Activated CD4-positive, alpha-beta T cell treated with anti-CD3 and anti-CD28 coated beads, Interleukin-2, amount 10 ng/mL, durations not matched to agents 7 days and 5 days (primary cell): ENCODE measurements at regions not wholly inside any gene's neighbourhood (a gene's known extent, or its start where the extent isn't known, plus 50 kb on each side); places are given as distances from the start of the nearest gene placed in this dataset.

Experiments
- CTCF ChIA-PET: fragments of 350-600 bp; sonication (Branson Sonifier 250); formaldehyde crosslinking; loops from one replicate; lab custom pipeline; 2021; ENCODE audit warnings: antibody characterized with exemption; lab: Charles Lee
- POLR2A ChIA-PET: fragments of 350-600 bp; sonication (Branson Sonifier 250); formaldehyde crosslinking; loops from one replicate; lab custom pipeline; 2021; ENCODE audit warnings: antibody characterized with exemption; lab: Charles Lee
- DNase-seq: peaks from one replicate; pipeline ENCODE4 v3.0.0-alpha.2; 2020
- H3K27ac Mint-ChIP-seq: one replicate; pipeline ENCODE4 v1.8.0; 2021; ENCODE audit warnings: mild to moderate bottlenecking, moderate library complexity, mixed read lengths
- H3K27me3 Mint-ChIP-seq: one replicate; pipeline ENCODE4 v1.8.0; 2021; ENCODE audit warnings: mixed read lengths
- H3K36me3 Mint-ChIP-seq: one replicate; pipeline ENCODE4 v1.8.0; 2021; ENCODE audit warnings: low read depth, mixed read lengths
- H3K4me1 Mint-ChIP-seq: one replicate; pipeline ENCODE4 v1.8.0; 2021; ENCODE audit warnings: mixed read lengths
- H3K4me3 Mint-ChIP-seq: one replicate; pipeline ENCODE4 v1.8.0; 2021; ENCODE audit warnings: mild to moderate bottlenecking, moderate library complexity, mixed read lengths
- H3K9me3 Mint-ChIP-seq: one replicate; pipeline ENCODE4 v1.8.0; 2021; ENCODE audit warnings: mixed read lengths

GRCh38 chr2:16016282-16016681 is 75.9 kb downstream of the MYCN start:
- POLR2A ChIA-PET, result no interaction called here
- Mint-ChIP-seq H3K27me3 (peaks cover 32% of the 10 kb centered on the region), H3K4me3 (no peak overlapping the region), H3K4me1 (no peaks in the 10 kb centered on the region), H3K27ac (no peak overlapping the region), H3K36me3 (no peaks in the 10 kb centered on the region), H3K9me3 (no peaks in the 10 kb centered on the region)
- CTCF ChIA-PET, result interaction anchor here (1.3 kb wide), 1 partner anchor 77 kb away, joined by 4 read pairs; no protein-coding TSS in a partner anchor
- no peak for DNase-seq

DNA sequence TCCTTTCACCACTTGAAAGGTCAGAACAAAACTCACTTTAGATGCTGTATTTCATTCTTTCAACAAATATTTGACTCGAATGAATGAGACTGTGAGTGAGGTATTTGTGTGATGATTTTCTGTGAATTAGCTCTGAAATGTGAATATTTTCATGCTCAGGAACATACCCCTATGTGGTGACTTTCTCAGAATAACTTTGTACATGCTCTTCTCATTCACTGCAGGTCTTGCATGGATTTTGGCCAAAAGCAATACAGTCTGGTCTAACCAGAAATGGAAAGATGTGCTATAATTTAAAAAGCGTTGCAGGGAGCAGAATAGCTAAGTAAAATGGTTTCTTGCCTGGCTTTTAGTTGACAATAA is 75.5 kb downstream of the MYCN start:
- no peaks in the 10 kb centered on the region for H3K9me3 Mint-ChIP-seq

DNA sequence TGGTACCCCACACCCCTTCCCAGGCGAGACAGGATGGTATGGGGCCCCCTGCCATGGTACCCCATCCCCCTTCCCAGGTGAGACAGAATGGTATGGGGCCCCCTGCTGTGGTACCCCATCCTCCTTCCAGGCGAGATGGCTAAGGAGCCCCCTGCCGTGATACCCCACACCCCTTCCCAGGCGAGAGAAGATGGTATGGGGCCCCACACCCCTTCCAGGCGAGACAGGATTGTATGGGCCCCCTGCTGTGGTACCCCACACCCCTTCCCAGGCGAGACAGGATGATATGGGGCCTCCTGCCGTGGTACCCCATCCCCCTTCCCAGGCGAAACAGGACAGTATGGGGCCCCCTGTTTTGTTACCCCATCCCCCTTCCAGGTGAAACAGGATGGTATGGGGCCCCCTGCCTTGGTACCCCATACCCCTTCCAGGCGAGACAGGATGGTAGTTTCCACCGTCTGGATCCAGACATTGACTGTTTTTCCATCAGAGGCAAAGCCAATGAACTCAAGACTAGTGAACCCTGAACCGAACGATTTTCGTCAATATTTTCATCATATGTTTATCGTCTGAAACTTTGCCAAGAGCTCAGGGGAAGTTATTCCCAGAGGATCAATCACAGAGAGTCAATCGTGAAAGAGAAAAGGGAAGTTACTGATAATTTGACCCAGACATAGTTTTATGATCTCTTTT is 75.0 kb downstream of the MYCN start:
- H3K27ac Mint-ChIP-seq, result no peak overlapping the region
- ChIA-PET CTCF (no interaction called here), POLR2A (no interaction called here)
- H3K4me3 Mint-ChIP-seq, result no peak overlapping the region
- H3K27me3 Mint-ChIP-seq, result peaks cover 32% of the 10 kb centered on the region
- no peak for DNase-seq
- H3K9me3 Mint-ChIP-seq, result no peaks in the 10 kb centered on the region
- H3K36me3 Mint-ChIP-seq, result no peaks in the 10 kb centered on the region
- no peaks in the 10 kb centered on the region for H3K4me1 Mint-ChIP-seq

More for the DNA sequence above, 75.5 kb downstream of the MYCN start:
- Mint-ChIP-seq H3K4me1 (no peaks in the 10 kb centered on the region), H3K36me3 (no peaks in the 10 kb centered on the region), H3K27me3 (peaks cover 32% of the 10 kb centered on the region), H3K4me3 (no peak overlapping the region), H3K27ac (no peak overlapping the region)
- CTCF ChIA-PET, result interaction anchor here (1.3 kb wide), 1 partner anchor 77 kb away, joined by 4 read pairs; no protein-coding TSS in a partner anchor
- POLR2A ChIA-PET, result no interaction called here
- no peak for DNase-seq

GRCh38 chr2:16014802-16015201 is 74.5 kb downstream of the MYCN start:
- DNase-seq, result no peak
- H3K27me3 Mint-ChIP-seq, result peaks cover 32% of the 10 kb centered on the region
- ChIA-PET POLR2A (no interaction called here), CTCF (no interaction called here)
- no peak overlapping the region for H3K4me3 Mint-ChIP-seq
- no peaks in the 10 kb centered on the region for H3K36me3 Mint-ChIP-seq
- H3K4me1 Mint-ChIP-seq, result no peaks in the 10 kb centered on the region
- H3K27ac Mint-ChIP-seq, result no peak overlapping the region
- H3K9me3 Mint-ChIP-seq, result no peaks in the 10 kb centered on the region

- Mint-ChIP-seq H3K27me3 (peaks cover 32% of the 10 kb centered on the region), H3K4me1 (no peaks in the 10 kb centered on the region), H3K27ac (no peak overlapping the region), H3K9me3 (no peaks in the 10 kb centered on the region), H3K4me3 (no peak overlapping the region), H3K36me3 (no peaks in the 10 kb centered on the region)
- CTCF ChIA-PET, result no interaction called here
- no peak for DNase-seq
- POLR2A ChIA-PET, result no interaction called here
These were observed 73.9 kb downstream of the MYCN start for GRCh38 chr2:16014041-16014787.

DNA sequence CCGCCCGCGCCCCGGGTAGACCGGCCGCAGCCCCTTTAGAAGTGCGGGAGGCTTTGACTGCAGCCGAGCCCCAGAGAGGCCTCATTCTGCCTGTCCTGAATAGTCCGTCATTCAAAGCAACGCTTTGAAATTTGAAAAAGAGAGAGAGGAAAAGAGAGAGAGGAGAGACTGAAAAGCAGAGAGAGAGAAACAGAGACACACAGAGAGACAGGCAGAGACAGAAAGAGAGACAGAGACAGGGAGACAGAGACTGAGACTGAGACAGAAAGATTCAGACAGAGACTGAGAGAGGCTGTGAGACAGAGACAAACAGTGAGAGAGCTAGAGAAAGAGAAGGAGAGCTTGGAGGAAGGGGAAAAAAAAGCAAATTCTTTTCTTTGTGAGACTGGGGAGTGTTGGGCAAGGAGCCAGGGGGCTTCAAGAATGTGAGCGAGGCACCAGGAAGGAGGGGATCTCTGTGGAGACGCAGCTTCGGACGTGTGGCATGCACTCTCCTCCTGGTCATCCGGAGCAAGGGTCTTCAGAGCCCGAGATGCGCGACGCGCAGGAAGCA is 73.1 kb downstream of the MYCN start:
- Mint-ChIP-seq H3K27me3 (peaks cover 32% of the 10 kb centered on the region), H3K4me3 (no peak overlapping the region), H3K9me3 (no peaks in the 10 kb centered on the region), H3K36me3 (no peaks in the 10 kb centered on the region), H3K27ac (no peak overlapping the region), H3K4me1 (no peaks in the 10 kb centered on the region)
- DNase-seq, result no peak
- CTCF ChIA-PET, result interaction anchor here (1.3 kb wide), 1 partner anchor 11 kb away, joined by 3 read pairs; no protein-coding TSS in a partner anchor
- POLR2A ChIA-PET, result no interaction called here

DNA sequence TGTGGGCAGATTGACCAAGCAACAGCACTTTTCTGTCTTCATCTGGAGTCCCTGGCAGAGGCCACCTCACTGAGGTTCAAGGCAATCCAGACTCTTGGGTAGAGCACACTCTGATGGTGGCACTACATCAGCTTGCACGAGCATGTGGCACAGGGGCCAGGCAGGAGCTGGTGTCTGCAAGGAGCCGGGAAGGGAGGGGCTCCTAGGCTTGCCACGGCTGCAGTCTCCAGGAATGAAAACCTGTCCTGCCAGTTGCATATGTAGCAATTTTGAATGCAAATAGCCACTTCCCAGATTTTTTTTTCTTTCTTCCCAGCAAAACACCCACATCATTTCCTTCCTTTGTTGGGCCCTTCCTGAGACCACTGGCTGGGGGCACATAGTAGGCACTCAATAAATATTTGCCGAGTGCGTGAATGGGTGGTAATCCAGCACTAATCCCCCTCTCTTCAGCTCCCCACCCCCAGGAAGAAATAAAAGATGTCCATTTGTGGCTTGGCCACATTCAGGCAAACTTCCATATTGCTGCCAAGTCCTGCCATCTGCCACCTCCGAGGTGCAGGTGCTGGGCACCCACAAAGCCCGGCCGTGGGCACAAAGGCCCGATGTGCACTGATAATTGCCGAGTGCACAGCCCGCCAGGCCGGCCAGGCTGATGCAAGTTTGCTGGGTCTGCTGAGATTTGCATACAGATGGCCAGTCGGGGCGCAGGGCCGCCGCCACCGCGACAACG is 72.4 kb downstream of the MYCN start:
- no peak overlapping the region for H3K27ac Mint-ChIP-seq
- DNase-seq, result no peak
- CTCF ChIA-PET, result interaction anchor here (1.3 kb wide), 1 partner anchor 12 kb away, joined by 3 read pairs; no protein-coding TSS in a partner anchor
- no peaks in the 10 kb centered on the region for H3K9me3 Mint-ChIP-seq
- H3K4me1 Mint-ChIP-seq, result no peaks in the 10 kb centered on the region
- H3K36me3 Mint-ChIP-seq, result no peaks in the 10 kb centered on the region
- peaks cover 32% of the 10 kb centered on the region for H3K27me3 Mint-ChIP-seq
- POLR2A ChIA-PET, result no interaction called here
- no peak overlapping the region for H3K4me3 Mint-ChIP-seq

DNA sequence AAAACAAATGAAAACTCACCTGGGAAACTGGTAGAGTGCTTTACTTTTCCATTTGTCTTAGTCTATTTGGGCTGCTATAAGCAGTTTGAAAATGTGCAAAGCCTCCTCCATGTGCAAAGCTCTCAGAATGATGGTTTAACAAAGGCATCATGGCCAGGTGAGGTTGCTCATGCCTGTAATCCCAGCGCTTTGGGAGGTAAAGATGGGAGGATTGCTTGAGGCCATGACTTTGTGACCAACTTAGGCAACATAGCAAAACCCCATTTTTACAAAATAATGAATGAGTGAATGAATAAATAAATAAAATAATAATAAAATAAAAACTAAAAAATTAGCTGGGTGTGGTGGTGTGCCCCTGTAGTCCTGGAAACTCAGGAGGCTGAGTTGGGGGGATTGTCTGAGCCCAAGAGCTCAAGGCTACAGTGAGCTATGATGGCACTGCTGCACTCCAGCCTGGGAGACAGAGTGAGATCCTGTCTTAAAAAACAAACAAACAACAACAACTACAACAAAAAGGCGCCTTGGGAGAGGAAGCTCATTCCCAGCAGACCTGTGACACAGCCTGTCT is 71.8 kb downstream of the MYCN start:
- Mint-ChIP-seq H3K36me3 (no peaks in the 10 kb centered on the region), H3K4me3 (no peak overlapping the region), H3K27me3 (peaks cover 32% of the 10 kb centered on the region), H3K27ac (no peak overlapping the region), H3K9me3 (no peaks in the 10 kb centered on the region), H3K4me1 (no peaks in the 10 kb centered on the region)
- ChIA-PET POLR2A (no interaction called here), CTCF (interaction anchor here (1.3 kb wide), 1 partner anchor 12 kb away, joined by 3 read pairs; no protein-coding TSS in a partner anchor)
- no peak for DNase-seq

- Mint-ChIP-seq H3K27ac (no peak overlapping the region), H3K4me1 (no peaks in the 10 kb centered on the region), H3K4me3 (no peak overlapping the region), H3K27me3 (peaks cover 32% of the 10 kb centered on the region), H3K36me3 (no peaks in the 10 kb centered on the region), H3K9me3 (no peaks in the 10 kb centered on the region)
- ChIA-PET POLR2A (no interaction called here), CTCF (no interaction called here)
- no peak for DNase-seq
These were observed 71.2 kb downstream of the MYCN start for GRCh38 chr2:16011621-16011960.

DNA sequence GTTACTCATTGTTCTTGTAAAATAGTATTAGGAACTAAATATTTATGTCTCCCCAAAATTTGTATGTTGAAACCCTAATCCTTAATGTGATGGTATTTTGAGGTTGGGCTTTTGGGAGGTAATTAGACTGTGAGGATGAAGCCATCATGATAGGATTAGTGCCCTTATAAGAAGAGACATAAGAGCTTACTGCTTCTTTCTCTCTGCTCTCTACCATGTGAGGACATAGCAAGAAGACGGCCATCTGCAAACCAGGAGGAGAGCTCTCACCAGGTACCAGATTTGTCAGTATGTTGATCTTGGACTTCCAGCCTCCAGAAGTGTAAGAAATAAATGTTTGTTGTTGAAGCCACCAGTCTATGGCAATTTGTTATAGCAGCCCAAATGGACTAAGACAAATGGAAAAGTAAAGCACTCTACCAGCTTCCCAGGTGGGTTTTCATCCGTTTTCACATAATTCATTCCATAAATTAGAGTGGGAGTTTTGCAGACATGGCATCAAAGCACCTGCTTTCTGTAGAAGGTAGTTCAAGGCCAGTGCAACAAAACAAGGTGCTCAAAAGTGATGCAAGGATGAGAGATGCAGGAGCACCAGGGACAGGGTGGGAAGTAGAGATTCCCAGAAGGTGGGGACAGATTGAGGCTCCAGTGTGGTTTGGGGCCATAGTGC is 70.7 kb downstream of the MYCN start:
- no peaks in the 10 kb centered on the region for H3K9me3 Mint-ChIP-seq
- no peaks in the 10 kb centered on the region for H3K4me1 Mint-ChIP-seq
- no peak for DNase-seq
- peaks cover 32% of the 10 kb centered on the region for H3K27me3 Mint-ChIP-seq
- no peak overlapping the region for H3K27ac Mint-ChIP-seq
- ChIA-PET POLR2A (no interaction called here), CTCF (interaction anchor here (0.6 kb wide), 2 partner anchors 9 to 86 kb away, joined by 3 to 4 read pairs; no protein-coding TSS in a partner anchor)
- no peaks in the 10 kb centered on the region for H3K36me3 Mint-ChIP-seq
- H3K4me3 Mint-ChIP-seq, result no peak overlapping the region

- H3K4me1 Mint-ChIP-seq, result no peaks in the 10 kb centered on the region
- no peak for DNase-seq
- peaks cover 31% of the 10 kb centered on the region for H3K27me3 Mint-ChIP-seq
- no peaks in the 10 kb centered on the region for H3K9me3 Mint-ChIP-seq
- ChIA-PET POLR2A (no interaction called here), CTCF (no interaction called here)
- no peaks in the 10 kb centered on the region for H3K36me3 Mint-ChIP-seq
- no peak overlapping the region for H3K27ac Mint-ChIP-seq
- no peak overlapping the region for H3K4me3 Mint-ChIP-seq
These were observed 69.7 kb downstream of the MYCN start for GRCh38 chr2:16010011-16010410.

GRCh38 chr2:16009560-16009959 is 69.2 kb downstream of the MYCN start:
- Mint-ChIP-seq H3K9me3 (no peaks in the 10 kb centered on the region), H3K4me3 (no peak overlapping the region), H3K4me1 (no peaks in the 10 kb centered on the region), H3K27me3 (peaks cover 26% of the 10 kb centered on the region), H3K27ac (no peak overlapping the region), H3K36me3 (no peaks in the 10 kb centered on the region)
- CTCF ChIA-PET, result no interaction called here
- POLR2A ChIA-PET, result no interaction called here
- DNase-seq, result no peak
